Glutamatergic neuron (in vitro differentiated cells): ENCODE measurements at regions not wholly inside any gene's neighbourhood (a gene's known extent, or its start where the extent isn't known, plus 50 kb on each side); places are given as distances from the start of the nearest gene placed in this dataset.
"Not testable (repeated sequence)": the region's sequence is repeated elsewhere in the genome, so short reads cannot be mapped to it uniquely, and the experiment has no call there.

ENCODE experiments used
- DNase-seq: peaks from one replicate; pipeline ENCODE4 v3.0.0; 2022
- H3K27ac Mint-ChIP-seq: one replicate; pipeline ENCODE4 v1.8.0; 2020; ENCODE audit warnings: mild to moderate bottlenecking, mixed read lengths, inconsistent platforms; ENCODE audit not compliant: unreplicated experiment
- H3K27me3 Mint-ChIP-seq: one replicate; pipeline ENCODE4 v1.8.0; 2020; ENCODE audit warnings: mild to moderate bottlenecking, moderate library complexity, mixed read lengths, inconsistent platforms; ENCODE audit not compliant: unreplicated experiment
- H3K36me3 Mint-ChIP-seq: one replicate; pipeline ENCODE4 v1.8.0; 2020; ENCODE audit warnings: mild to moderate bottlenecking, mixed read lengths, inconsistent platforms; ENCODE audit not compliant: unreplicated experiment
- H3K4me1 Mint-ChIP-seq: one replicate; pipeline ENCODE4 v1.8.0; 2020; ENCODE audit warnings: mild to moderate bottlenecking, low read depth, mixed read lengths, inconsistent platforms; ENCODE audit not compliant: unreplicated experiment
- H3K4me3 Mint-ChIP-seq: one replicate; pipeline ENCODE4 v1.8.0; 2020; ENCODE audit warnings: mild to moderate bottlenecking, mixed read lengths, inconsistent platforms; ENCODE audit not compliant: unreplicated experiment
- H3K9me3 Mint-ChIP-seq: one replicate; pipeline ENCODE4 v1.8.0; 2020; ENCODE audit warnings: mild to moderate bottlenecking, moderate library complexity, mixed read lengths, inconsistent platforms; ENCODE audit not compliant: unreplicated experiment
- CTCF ChIP-seq: fragments of 200-600 bp; sonication (generic); IDR thresholded peaks from one replicate; pipeline ENCODE4 v1.5.0; 2021; ENCODE audit not compliant: partially characterized antibody, unreplicated experiment

DNA sequence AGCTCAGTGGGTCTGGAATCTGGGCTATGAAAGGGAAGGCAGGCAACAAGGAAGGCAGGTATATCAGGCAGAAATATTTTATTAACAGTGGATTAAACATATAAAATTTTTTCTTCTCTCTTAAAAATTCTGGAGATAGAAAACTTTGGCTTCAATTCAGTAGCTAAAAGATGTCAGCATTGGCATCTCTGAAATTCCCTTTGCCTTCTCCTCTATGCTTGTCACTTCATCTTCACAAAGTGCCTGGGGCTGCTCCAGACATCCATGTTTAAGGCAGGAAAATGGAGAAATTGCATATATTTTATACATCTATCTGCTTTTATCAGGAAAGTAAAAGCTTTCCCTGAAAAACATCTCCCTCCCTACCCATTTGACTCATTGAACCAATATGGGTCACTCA lies 894.1 kb upstream of the API5 start:
- peaks cover 2% of the 10 kb centered on the region for H3K27me3 Mint-ChIP-seq
- TF ChIP-seq CTCF = no peak
- H3K9me3 Mint-ChIP-seq = no peaks in the 10 kb centered on the region
- DNase-seq = no peak
- no peaks in the 10 kb centered on the region for H3K4me1 Mint-ChIP-seq
- H3K27ac Mint-ChIP-seq = no peak overlapping the region
- H3K36me3 Mint-ChIP-seq = no peaks in the 10 kb centered on the region
- no peak overlapping the region for H3K4me3 Mint-ChIP-seq

- Mint-ChIP-seq H3K9me3 (no peaks in the 10 kb centered on the region), H3K36me3 (no peaks in the 10 kb centered on the region), H3K27me3 (no peaks in the 10 kb centered on the region), H3K4me1 (no peaks in the 10 kb centered on the region), H3K27ac (no peak overlapping the region), H3K4me3 (no peak overlapping the region)
- no peak for DNase-seq
- no peak for TF ChIP-seq CTCF
Measured at GRCh38 chr11:42422090-42422489, 889.7 kb upstream of the API5 start.

GRCh38 chr11:42434911-42435310 lies 876.9 kb upstream of the API5 start:
- DNase-seq, H3K27me3 Mint-ChIP-seq, H3K36me3 Mint-ChIP-seq, H3K9me3 Mint-ChIP-seq, H3K27ac Mint-ChIP-seq, H3K4me3 Mint-ChIP-seq, H3K4me1 Mint-ChIP-seq: not testable (repeated sequence)

DNA sequence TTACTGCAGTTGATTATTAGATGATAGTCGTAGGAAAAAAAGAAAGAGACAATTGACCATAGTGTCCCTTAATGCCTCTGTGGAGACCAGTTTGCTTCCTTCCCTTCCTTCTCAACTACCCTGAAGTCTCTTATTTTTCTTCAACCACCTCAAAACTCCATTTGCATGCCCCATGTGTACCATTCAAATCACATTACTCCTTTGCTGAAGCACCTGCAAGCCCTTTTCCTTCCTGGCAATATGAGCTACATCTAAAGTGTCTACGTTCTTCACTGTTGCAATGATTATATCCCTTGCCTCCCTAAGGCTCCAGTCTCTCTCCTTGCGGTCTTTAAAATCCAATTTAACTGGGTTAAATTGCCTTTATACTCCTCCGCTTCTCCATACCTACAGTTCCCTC lies 867.4 kb upstream of the API5 start:
- TF ChIP-seq CTCF = no peak
- no peaks in the 10 kb centered on the region for H3K36me3 Mint-ChIP-seq
- H3K9me3 Mint-ChIP-seq = peaks cover 8% of the 10 kb centered on the region
- no peak overlapping the region for H3K27ac Mint-ChIP-seq
- H3K27me3 Mint-ChIP-seq = no peaks in the 10 kb centered on the region
- no peak for DNase-seq
- no peaks in the 10 kb centered on the region for H3K4me1 Mint-ChIP-seq
- no peak overlapping the region for H3K4me3 Mint-ChIP-seq

- TF ChIP-seq CTCF = no peak
- H3K27ac Mint-ChIP-seq = no peak overlapping the region
- no peaks in the 10 kb centered on the region for H3K27me3 Mint-ChIP-seq
- H3K4me1 Mint-ChIP-seq = no peaks in the 10 kb centered on the region
- H3K36me3 Mint-ChIP-seq = no peaks in the 10 kb centered on the region
- H3K4me3 Mint-ChIP-seq = no peak overlapping the region
- no peak for DNase-seq
- H3K9me3 Mint-ChIP-seq = no peaks in the 10 kb centered on the region
Measured at GRCh38 chr11:42462558-42463310, 849.1 kb upstream of the API5 start.

DNA sequence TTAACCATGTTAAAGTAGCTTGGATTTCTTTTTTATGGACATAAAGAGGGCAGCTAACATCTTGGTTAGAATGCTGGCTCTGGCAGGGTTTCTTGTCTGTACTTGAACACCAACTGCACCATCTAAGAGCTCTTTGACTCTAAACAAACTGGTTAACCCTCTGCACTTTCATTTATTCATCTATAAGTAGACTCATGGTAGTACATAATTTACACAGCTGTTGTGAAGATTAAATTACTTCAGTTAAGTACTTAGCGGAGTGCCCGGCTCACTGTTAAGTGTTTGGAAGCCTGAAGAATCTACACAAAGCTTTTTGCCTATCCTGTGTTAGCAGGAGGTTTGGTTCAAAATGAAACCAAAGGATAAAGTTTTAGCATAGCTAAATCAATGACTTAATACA lies 846.2 kb upstream of the API5 start:
- H3K27me3 Mint-ChIP-seq = no peaks in the 10 kb centered on the region
- no peak overlapping the region for H3K27ac Mint-ChIP-seq
- no peaks in the 10 kb centered on the region for H3K9me3 Mint-ChIP-seq
- DNase-seq = no peak
- no peak for TF ChIP-seq CTCF
- H3K36me3 Mint-ChIP-seq = no peaks in the 10 kb centered on the region
- H3K4me3 Mint-ChIP-seq = no peak overlapping the region
- H3K4me1 Mint-ChIP-seq = no peaks in the 10 kb centered on the region
